ENCODE measurements at regions not wholly inside any gene's neighbourhood (a gene's known extent, or its start where the extent isn't known, plus 50 kb on each side); places are given as distances from the start of the nearest gene placed in this dataset.
"Not testable (repeated sequence)": the region's sequence is repeated elsewhere in the genome, so short reads cannot be mapped to it uniquely, and the experiment has no call there.

GRCh38 chr3:5874931-5875341, 687.4 kb downstream of the EDEM1 start:
- DNase-seq = no peak

GRCh38 chr3:5888851-5889250, 701.3 kb downstream of the EDEM1 start:
- DNase-seq = no peak

DNA sequence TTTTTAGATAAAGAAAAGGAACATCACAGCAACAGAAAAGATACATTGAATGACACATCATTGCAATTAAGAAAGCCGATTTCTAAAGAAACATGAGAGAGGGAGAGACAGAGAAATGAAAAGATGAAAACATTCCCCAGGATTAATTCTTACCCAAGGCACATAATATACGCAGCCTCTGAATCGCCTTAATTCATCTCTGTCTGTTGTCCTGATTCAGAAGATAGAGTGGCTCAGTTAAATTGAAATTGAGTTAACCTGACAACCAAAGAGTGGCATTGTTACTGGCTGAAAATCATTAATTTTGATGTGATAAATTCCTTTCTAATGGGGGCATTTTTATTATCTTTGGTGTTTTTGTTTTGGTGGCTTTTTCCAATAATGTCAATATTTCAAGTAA, 701.9 kb downstream of the EDEM1 start:
- no peak for DNase-seq

DNA sequence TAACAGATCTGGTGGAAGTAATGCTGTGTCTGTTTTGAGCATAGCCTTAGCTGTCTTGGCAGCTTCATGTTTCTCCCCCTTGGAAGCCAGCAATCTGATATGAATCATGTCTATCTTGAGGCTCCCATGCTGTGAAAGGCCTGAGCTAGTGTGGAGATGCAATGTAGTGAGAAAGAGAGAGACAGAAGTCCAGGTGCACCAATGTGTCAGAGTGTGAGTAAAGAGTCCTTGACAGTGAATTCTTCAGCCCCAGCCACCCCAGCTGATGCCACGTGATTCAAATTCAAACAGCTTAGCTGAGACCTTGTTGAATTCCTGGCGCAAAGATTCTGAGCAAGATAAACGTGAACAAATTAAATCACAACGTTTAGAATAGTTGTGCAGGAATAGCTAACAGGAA, 704.2 kb downstream of the EDEM1 start:
- DNase-seq = no peak

DNA sequence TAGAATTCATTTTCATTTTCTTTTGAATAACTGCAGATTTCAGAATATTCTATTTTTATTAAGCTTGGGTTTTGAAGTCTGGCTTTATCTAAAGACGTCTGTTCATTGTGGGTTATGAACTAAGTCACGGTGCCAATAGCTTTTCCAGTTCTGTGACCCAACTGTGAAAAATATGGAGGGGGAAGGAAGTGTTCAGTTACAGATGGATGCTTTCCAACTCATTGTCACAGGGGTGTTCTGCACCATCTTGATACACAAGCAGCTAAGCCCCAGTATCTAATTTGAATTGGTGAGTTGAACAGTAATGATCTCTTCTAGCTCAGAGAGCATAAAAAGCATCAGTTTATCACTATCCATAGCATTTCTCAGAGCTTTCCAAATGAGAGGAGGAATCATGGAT, 710.6 kb downstream of the EDEM1 start:
- no peak for DNase-seq

- DNase-seq = no peak
Observed at GRCh38 chr3:5899014-5899761, 711.7 kb downstream of the EDEM1 start.

DNA sequence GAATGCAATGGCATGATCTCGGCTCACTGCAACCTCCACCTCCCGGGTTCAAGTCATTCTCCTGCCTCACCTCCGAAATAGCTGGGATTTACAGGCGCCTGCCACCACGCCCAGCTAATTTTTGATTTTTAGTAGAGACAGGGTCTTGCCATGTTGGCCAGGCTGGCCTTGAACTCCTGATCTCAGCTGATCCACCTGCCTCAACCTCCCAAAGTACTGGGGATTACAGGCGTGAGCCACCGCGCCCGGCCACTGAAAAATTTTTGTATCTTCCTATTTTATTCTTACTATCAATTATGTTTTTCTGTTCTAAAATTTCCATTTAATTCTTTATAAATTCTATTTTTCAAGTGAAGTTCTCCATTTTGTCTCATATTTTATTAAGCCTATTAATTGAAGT, 730.4 kb downstream of the EDEM1 start:
- no peak for DNase-seq

- no peak for DNase-seq
Observed at GRCh38 chr3:5918626-5919025, 731.1 kb downstream of the EDEM1 start.

DNA sequence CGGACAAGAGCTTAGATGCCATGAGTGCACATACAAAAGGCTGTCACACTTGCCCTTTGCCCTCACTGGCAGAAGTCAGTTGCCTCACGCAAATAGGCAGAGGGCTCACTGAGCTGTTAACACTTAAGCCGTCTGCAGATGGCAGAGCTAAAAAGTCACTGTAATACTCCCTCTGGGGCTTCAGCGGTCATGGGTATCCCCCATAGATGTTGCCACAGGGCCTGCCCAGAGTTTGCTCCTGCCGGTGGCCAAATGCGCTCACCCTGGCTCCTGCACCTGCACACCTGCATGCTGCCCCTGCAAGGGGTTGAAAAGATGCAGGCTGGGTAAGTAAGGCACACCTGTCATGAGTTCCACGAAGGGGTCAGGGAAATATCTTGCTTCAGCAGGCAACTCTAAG, 741.5 kb downstream of the EDEM1 start:
- DNase-seq = no peak

DNA sequence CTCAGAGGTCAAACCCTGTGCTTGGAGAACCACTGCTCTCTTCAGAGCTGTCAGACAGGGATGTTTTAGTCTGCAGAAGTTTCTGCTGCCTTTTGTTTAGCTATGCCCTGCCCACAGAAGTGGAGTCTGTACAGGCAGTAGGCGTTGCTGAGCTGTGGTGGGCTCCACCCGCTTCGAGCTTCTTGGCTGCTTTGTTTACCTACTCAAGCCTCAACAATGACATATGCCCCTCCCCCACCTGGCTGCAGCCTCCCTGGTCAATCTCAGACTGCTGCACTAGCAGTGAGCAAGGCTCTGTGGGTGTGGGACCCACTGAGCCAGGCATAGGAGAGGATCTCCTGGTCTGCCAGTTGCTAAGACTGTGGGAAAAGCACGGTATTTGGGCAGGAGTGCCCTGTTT, 756.6 kb downstream of the EDEM1 start:
- not testable (repeated sequence) for DNase-seq

- no peak for DNase-seq
Observed at GRCh38 chr3:5948084-5948483, 760.6 kb downstream of the EDEM1 start.

DNA sequence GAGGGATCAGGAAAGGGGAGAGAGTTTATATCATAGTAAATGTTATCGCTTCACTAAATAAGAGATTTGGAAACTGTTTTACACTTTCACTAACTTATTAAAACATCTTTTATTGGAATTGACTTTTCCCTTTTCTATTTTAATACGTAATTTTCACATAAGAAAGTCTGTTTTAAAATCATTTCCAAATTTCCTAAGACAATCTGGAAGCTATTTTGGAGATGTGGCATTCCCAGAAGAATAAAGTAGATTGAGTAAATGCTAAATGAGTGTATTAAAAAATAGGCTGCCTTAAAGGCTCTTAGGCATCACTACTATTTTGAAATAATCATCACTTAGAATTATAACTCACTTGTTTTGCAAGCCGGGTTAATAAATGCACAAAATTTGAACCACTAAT, 763.5 kb downstream of the EDEM1 start:
- no peak for DNase-seq

DNA sequence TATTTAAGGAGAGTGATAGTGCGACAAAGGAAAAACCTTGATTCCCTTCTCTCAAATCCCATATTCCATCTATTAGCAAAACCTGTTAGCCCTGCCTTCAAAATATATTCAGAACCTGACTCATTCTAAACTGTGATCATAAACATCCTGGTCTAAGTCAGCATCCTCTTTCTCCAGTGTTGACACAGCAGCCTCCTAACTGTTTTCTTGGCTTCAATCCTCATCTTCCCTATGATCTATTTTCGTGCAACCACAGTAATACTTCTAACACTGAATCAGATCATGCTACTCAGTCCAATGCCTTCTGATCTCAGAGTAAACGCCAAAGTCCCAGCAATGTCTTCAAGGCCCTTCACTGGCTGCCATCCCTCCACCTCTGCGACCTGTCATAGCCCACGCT, 785.1 kb downstream of the EDEM1 start:
- no peak for DNase-seq

DNA sequence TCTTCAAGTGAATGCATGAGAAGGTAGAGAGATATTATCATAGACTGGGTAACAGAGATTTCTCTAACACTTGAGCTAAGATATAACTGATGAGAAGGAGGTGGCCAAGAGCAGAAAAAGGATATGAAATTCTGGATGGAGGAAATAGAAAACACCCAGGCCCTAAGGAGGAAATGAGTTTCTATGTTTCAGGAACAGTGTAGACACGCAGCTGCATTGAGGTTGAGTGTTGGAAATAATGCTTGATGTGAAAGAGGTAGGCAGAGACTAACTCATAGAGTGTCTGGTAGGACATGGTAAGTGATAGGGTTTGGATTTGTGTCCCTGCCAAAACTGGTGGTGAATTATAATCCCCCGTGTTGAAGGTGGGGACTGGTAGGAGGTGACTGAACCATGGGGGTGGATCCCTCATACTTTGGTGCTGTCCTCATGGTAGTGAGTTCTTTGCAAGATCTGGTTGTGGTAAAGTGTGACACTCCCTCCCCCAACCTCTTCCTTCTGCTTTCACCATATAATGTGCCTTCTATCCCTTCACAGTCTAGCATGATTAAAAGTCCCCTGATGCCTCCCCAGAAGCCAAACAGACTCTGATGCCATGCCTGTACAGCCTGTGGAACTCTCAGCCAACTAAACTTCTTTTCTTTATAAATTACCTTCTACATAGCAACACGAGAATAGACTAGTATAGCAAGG, 787.3 kb downstream of the EDEM1 start:
- DNase-seq = no peak

DNA sequence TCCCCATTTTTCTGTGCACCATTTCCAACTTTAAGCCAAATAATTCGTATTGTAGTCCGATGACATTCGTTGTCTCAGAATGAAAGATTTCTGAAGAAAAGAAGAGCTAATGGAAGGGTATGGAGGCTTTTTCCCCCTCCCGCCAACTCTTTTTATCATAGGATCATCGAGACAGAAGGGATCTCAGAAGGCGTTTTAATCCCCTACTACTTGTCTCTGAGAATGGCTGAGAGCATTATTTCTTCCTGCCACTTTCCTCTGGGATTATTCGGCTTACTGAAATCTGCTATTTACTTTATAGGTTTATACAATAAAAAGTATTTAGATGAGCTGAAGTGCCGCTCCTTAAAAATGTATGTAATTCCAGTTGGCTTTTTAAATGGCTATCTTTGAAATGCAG, 789.8 kb downstream of the EDEM1 start:
- DNase-seq = no peak

DNA sequence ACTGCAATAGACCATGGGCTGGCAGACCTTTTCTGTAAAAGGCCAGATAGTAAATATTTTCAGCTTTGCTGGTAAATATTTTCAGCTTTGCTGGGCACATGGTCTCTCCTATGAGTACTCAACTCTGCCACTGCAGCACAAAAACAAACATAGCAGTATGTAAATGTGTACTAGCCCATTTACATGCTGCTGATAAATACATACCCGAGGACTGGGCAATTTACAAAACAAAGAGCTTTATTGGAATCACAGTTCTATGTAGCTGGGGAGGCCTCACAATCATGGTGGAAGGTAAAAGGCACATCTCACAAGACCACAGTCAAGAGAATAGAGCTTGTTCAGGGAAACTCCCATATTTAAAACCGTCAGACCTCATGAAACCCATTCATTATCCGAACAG, 793.0 kb downstream of the EDEM1 start:
- no peak for DNase-seq

- DNase-seq = no peak
Observed at GRCh38 chr3:5994651-5995050, 807.1 kb downstream of the EDEM1 start.

DNA sequence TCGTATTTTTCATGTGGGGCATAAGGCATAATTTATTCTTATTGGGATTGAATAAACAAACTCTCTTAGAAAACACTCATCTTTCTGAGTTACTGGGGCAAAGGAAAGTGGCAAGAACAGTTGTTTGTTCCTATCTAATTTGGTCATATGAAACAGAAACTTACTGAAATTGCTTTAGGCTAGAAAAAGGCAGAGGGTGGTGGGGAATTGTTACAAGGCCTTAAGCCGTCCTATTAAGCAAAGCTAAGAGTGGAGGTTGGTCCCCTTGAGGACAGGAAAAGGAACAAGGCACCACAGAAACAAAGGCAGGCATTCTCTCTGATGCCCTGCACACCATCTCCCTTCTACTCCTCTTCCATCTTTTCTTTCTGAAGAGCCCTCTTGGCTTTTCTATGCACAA, 830.9 kb downstream of the EDEM1 start:
- no peak for DNase-seq

DNA sequence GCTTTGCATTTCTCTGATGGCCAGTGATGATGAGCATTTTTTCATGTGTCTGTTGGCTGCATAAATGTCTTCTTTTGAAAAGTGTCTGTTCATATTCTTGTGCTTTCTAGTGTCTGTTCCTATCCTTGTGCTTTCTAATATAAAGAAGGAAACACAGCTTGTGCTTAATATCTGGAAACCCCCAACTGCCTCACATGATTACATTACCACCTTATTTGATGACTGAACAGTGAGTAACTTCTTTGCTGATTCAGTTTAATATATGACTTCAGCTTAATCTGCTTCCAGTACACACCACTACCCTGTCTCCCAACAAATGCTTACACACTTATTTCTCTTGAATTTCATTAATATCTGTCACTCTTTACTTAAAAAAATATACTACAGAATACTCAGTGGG, 835.1 kb downstream of the EDEM1 start:
- DNase-seq = no peak

GRCh38 chr3:6025032-6025431, 835.9 kb upstream of the GRM7 start:
- DNase-seq = no peak

GRCh38 chr3:6030648-6031047, 830.3 kb upstream of the GRM7 start:
- not testable (repeated sequence) for DNase-seq

GRCh38 chr3:6035626-6036025, 825.3 kb upstream of the GRM7 start:
- no peak for DNase-seq

GRCh38 chr3:6039971-6040370, 820.9 kb upstream of the GRM7 start:
- no peak for DNase-seq

DNA sequence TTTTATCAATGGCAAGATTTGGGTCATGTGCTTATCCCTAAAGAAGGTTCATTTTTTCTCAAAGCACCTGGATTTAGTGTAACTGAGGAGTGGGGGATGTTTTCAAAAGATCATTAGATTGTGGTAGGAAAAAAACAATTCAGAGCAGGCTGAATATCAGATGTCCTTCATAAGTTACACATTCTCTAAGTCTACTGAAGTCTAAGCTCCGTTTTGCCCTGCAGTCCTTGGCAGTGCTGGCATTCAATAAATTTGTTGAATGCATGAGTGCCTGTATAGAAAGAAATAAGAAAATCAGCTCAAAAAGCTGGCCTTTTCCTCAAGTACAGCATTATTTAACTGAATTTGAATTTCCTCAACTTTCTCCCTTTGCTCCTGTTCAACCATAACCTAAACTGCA, 819.0 kb upstream of the GRM7 start:
- no peak for DNase-seq

GRCh38 chr3:6047016-6047415, 813.9 kb upstream of the GRM7 start:
- no peak for DNase-seq
